Skin of body (tissue), 1 donor: ENCODE measurements at regions not wholly inside any gene's neighbourhood (a gene's known extent, or its start where the extent isn't known, plus 50 kb on each side); places are given as distances from the start of the nearest gene placed in this dataset.

ENCODE experiments used
- DNase-seq: peaks from one replicate; lab custom pipeline; 2025; lab: John Stamatoyannopoulos, UW

DNA sequence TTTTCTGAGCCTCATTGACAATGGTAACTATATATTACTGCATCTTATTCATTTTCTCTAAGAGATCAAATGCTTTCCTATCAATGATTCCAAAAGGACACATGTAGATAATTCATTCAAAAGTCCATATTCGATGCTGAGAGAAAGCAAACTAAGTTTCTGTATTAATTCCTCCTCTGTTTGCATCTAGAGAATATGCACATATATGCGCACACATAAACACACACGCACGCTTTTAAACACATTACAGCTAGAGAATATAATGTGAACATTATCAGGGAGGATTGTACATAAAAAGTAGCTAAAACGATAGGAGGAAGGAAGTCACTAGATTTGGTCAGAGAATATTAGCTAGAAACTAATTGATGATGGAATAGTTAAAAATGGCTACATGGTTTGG, 379.0 kb upstream of the NETO1 start:
- DNase-seq, result no peak

DNA sequence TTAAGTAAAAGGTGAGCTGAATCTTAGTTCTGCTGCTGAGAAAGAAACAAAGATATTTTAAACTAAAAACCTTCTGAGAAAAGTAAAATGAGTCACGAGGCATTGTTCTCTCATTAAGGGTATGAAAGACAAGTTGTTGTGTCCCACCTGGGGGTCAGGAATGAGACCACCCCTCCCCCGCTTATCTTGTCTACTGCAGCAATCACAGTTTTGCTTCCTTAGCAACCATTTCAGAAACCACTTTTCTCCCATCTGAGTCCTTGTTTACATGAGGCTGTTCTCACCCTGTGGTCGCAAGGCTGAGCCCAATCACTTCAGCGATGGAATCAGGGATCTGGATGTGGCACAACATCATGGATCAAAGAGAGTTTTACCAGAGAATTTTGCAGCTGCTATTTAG, 377.6 kb upstream of the NETO1 start:
- DNase-seq, result no peak

DNA sequence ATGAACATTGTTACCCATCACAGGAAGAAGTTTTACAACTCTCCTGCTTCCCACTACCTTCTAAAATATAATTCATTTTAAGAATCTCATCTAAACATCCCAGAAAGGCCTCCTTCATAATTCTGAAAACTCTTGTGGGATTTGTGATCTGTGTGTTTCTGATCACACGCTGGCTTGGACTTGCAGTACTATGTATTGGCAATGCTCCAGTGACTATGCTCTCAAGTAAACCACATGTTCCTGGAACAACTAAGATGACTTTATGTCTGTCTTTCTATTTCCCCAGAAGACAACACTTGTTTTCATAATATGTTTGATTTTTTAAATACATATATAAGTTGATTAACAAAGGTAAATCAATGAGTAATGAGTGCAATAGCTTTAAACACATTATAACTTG, 376.6 kb upstream of the NETO1 start:
- peak; percentile 65 for DNase-seq

DNA sequence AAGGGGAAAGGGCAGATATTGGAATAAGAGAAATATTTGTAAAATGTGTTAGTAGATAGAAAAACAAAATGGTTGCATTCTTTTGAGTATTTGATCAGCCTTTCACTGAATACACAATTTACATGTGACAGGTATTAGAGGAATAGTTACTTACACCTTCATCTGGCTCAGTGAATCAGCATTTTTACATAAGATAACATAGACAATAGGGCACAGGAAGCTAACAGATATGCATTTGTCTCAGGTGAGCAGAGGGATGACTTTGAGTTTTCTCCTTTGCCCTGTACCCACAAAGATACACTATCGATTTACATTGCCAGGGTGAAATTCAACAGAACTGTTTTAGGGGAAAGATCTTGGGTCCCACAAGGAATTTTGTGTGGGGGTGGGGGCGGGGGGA, 373.1 kb upstream of the NETO1 start:
- no peak for DNase-seq

DNA sequence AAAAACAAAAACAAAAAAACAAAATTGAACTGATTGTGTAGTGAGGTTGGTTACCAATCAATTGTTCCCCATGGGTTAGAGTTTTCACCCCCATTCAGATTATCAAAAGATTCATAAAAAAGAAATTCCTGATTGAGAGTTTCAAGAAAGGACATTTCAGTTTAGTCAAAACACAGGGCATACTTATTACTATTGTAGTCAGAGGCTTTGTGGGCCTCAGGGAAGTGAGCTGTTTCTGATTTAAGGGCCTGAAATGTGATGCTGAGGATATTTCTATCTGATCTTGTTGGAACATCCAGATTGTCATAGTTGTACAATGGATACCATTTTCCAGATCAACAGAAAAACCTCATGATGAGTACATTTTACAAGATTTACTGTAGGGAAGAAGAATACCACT, 368.1 kb upstream of the NETO1 start:
- DNase-seq, result no peak

DNA sequence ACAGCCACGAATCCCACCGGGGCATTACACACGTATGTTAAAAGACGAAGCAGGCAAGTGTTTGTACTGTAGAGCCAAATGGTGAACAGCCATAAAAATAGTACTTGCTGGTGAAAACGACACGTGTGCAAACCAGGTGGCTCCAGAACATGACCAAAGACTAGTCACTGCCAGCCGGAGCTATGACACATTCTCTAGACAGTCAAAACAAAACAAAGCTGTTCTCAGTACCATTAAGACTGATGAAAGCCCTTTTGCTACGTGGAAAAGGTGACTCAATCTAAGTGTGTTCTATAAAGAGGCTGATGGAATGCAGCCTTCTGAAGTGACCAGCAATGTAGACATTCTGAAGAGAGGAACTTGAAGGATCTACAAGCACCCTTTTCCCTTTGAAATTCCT, 367.7 kb upstream of the NETO1 start:
- DNase-seq, result no peak

DNA sequence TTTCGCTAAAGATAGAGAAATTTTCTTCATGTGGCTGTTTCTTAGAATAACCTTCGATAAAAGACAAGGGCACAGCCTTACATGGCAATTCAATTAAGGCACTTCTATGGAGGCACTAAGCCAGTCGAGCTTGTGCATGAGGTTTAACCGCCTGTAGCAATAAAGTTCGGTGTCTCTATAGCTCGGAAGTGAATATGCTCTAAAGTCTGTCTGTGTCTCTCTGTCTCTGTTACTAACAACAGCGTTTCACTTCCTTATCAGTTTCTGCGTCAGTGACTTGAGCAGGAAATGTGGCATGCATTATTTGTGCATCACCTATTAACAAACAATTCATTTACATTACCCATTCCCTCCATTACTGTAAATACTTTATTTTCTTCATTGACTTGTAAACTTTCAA, 365.1 kb upstream of the NETO1 start:
- no peak for DNase-seq

DNA sequence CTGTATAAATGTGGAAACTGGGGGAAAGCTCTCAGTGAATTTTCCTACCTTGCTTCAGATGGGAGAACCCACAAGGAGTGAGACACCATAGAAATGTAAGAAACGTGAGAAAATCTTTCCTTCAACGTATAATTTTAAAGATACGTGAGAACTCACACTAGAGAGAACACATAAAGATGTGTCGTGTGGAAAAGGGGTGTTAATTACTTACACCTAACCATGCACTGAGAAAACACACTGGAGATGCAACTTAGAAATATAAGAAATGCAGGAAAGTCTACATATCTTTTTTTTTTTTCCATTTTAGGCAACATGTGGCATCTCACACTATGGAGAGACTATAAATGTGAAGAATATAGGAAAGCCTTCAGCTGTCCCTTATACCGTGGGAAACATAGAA, 352.9 kb upstream of the NETO1 start:
- DNase-seq, result no peak

DNA sequence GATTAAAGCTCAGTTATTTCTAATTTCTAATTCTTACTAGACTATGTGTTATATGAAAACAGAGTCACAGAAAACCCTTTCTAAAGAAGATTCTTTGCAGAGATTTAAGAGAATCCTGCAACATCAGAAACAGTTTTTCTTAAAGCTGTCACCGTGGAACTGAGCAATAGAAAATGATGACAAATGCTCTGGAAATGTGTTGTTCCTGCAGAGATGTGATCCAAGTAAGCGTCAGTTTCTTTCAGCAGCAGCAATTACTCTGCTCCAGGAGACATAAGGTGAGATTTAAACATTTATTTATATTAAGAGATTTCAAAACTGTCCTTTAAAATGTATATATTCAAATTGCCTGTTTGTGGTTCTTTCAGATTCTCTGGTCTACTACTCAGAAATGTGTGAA, 350.5 kb upstream of the NETO1 start:
- DNase-seq, result no peak

DNA sequence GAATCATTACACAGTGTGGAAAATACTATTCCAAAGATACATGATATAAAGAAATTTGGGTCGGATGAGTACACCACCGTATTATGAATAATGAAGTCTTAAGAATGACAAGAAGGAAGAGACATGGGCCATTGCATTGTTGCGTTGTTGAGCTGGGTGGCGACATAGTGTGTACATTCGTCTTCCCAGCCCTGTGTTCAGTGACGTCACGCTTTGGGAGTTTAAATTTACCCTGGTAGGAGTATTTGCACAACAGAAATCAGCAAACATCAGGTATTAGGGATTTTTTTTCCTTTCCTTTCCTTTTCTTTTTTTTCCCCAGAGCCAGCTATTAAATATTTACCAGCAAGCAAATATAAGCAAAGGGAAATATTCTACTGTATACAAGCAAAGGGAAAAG, 347.2 kb upstream of the NETO1 start:
- DNase-seq, result no peak

DNA sequence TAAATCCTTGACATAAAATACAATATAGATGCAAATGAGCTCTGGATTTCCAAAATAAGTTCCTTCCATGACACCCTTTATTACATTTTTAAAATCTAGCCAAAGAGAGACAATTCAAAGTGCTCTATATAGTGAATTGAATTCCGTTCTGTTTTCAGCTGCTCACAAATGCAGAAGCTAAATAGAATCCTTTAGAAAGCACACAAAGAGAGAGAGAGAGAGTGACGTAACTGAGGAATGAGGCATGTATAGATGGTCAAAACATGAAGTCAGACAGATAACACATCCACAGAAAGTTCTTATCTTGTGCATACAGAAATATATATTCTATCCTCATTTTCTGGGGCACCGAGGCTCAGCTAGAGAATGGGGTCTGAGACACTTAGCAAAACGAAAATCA, 344.7 kb upstream of the NETO1 start:
- no peak for DNase-seq

DNA sequence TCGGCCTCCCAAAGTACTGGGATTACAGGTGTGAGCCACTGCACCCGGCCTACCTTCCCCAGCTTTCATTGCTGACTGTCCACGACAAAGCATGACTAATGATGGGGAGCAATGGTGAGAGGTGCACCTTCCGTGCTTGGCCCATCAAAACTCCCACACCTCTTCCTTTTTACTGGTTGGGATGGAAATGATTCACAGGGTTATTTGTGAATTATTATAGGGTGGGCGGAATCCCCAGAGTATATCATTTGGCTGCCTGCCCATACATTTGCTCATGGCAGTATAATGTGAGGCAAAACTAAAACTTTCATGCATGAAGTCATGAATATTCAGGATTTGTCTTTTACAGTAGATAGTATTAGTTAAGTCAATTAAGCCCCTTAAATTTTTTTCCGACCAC, 334.2 kb upstream of the NETO1 start:
- no peak for DNase-seq

DNA sequence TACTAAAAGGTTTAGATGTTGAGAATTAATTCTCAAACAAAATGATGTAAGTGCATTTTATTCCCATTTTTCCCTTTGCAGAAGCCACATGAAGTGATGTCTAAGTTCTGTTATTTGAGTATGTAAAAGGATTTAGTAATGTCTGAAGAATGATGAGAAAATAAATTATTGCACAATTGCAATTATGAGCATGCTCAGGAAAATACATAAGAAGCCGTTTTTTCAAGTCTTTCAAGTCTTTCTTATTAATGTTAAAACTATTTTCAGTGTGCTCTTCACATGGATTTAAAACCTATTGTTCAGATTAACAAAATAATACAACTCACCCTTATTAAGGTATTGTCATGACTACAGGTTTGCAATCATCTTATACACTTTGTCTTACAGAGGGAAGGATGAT, 331.4 kb upstream of the NETO1 start:
- DNase-seq, result no peak

DNA sequence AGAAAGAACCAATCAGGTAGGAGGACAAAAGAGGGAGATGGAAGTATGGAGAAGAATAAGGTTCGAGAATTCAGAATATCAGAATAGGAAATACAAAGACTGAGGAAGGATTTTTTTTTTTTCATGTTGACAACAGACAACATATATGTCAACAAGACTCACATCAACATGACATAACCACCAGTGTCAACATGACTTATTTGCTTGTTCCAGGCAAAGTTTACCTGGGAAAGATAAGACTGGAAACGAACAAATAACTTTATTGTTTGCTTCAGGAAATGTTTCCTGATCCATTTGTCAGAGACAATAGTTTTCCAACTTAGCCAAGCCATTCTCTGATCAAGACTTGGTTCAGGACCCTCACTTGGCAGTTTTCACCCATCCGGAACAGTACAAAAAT, 321.9 kb upstream of the NETO1 start:
- no peak for DNase-seq

DNA sequence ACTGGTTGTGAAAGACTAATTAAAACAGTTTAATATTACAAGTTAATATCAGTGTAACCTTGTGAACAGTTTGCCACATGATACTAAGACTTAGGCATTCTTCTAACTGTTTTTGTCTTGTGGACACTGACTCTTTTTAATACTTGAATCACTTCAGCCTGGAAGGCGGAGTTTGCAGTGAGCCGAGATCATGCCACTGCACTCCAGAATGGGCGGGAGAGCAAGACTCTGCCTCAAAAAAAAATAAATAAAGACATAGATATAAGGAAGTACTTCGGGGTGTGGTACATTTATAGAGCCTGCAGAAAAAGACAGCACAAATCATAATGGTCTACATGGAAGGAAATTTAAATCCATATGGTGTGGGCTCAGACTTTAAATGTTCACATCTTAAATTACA, 300.4 kb upstream of the NETO1 start:
- DNase-seq, result no peak

DNA sequence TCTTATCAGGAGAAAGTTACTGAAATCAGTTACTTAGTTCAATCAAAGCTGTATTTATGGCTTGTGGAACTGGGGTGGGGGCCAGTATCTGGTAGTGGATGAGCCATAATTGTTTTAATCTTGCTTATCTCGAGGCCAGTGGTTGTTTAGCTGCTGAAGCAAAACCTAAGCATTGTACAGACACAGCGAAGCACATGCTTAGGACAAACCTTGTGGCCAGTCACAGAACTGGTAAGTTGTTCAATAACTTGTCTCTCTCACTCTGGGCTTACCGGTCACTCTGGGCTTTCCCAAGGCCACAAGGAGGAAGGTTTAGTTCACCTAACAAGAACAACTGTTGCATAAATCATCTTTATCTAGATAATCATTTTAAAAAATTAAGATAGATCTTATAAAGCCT, 296.6 kb upstream of the NETO1 start:
- no peak for DNase-seq

DNA sequence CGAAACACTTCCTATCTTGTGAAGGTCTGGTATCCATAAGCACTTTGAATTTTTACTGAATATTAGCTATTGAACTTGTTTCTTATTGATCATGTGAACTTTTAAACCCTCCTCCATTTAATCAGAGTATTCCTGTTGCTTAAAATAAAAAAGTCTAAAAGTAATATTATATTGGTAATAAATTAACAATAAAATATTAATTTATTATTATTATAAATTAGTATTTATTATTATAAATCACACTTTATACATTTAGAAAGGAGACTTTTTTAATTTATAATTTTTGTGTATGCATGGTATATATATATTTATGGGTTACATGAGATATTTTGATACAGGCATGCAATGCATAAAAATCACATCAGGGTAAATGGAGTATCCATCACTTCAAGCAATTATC, 295.4 kb upstream of the NETO1 start:
- DNase-seq, result no peak

DNA sequence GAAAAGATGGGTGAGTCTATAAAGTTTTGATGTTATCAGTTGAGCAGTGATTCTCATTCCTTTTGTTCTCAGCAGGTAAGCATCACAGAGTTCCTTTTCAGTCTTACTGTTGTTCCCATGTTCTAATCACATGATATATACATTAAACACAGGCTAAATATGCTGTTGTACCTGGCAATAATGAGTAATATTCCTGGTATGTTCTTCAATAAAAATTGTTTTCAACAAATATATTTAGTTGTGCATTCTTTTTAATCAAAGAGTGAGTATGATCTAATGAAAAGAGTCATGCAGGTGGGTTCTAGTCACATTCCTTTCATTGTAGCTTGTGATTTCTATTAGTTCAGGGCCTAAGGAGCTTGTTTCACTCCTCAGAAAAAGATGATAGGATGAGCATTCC, 288.3 kb upstream of the NETO1 start:
- DNase-seq, result no peak

DNA sequence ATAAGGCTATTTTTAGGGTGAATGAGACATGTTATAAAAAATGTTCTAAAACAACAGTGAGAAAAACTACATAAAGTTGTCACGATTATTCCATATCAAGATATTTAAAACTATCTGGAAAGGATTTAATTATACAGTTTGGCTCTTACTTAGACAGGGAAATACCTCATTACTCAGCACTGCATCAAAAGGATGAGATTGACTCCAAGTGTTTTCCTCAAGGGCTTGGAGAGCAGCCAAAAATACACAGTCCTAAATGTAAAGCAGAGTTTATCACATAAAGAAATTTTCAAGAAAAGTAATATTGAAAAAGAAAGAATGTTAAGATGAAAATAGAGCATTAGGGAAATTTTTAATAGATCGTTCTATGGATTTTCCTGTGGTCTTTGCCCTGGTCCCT, 285.5 kb upstream of the NETO1 start:
- DNase-seq, result peak; percentile 25

DNA sequence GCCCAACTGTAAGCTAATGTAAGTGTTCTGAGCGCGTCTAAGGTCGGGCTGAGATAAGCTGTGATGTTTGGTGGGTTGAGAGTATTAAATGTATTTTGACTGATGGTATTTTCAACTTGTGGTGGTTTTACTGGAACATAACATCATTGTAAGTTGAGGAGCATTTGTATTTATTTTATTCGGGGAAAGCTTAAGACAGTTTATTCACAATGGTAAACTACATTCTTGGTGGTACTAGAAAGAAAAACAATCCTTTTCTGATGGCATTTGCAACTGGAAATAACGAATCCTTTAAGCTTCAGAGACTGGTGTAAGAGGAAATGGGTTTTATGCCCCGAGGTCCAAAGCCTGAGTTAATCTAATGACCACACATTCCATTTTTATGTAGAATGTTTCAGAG, 283.3 kb upstream of the NETO1 start:
- DNase-seq, result no peak

DNA sequence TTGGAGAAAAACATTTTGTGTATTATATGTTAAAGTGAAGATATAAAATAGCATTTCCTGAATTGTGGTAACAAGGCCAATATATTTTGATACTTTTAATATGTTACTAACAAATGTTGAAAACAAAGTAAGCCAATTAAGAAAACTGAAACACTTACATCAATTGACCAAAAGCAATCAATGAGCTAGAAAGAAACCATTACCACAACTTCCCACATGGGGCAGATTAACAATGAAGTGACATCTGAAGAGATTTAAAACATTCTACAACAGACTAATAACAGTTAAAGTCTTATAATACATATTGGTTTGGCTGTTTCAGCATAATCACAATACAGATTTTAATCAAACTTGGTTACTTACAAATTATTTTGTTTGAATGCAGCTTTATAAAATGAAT, 282.4 kb upstream of the NETO1 start:
- DNase-seq, result no peak

DNA sequence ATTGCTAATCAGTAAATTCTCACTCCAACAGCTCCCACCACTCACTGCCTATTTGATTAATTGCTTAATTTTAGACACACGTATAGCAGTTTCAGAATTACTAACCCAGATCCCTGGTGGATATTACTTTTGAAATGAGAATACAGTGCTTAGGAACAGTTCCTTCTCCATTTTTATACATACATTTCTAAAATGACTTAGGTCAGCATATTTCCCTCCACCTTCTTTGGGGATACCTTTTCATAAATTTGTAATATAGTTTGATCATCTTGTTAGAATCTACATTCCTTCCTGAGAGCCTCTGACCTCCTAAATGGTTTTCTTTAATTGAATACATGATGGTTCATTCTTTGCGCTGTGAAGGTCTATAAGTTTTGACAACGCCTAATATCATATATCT, 279.8 kb upstream of the NETO1 start:
- no peak for DNase-seq

DNA sequence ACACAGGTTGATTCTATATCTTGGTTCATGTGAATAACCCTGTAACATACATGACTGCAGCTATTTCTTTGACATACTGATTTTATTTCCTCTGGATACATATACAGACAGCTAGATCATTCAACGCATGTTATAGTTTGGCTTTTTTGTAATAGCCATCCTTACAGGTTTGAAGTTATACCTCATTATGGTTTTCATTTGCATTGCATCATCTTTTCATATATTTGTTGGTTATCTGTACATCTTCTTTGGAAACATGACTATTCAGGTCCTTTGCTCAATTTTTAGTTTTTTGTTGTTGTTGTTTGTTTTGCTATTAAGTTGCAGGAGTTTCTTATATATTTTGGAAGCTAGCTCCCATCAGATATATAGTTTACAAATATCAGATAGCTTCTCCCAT, 276.2 kb upstream of the NETO1 start:
- DNase-seq, result no peak

DNA sequence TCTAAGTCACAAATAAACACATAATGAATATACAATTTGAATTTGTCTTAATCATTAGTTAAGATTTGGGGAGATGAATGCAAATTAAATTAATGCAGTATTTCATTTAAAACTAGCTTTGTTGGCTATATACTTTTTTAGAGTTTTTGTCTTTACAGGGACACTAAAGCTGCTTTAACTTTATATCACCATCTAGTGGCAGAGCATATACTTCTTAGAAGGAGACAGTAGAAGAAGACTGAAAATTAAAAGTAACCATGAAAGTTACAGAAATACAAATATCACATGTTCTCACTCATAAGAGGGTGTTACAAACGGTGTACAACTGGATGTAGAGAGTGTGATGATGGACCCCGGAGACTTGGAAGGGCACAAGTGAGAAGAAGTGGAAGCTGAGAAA, 268.3 kb upstream of the NETO1 start:
- DNase-seq, result no peak

DNA sequence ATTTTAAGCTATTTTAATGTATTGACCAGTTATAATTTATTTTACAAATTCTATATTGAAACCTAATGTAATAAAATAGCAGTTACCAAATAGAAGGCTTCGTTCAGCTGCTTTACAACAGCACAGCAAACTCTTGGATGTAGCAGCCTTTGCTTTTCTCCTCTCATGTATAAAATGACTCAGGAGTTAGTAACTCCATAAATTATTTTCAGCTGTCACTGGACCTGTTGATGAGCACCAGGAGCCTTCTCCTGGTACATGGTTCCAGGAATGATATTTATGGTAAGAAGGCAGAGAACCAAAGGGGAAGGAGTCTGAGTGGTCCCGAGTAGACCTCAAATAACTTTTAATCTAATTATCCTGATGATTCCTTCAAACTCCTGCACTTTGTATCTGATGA, 256.4 kb upstream of the NETO1 start:
- no peak for DNase-seq
